ENCODE measurements at regions not wholly inside any gene's neighbourhood (a gene's known extent, or its start where the extent isn't known, plus 50 kb on each side); places are given as distances from the start of the nearest gene placed in this dataset.
A peak's percentile ranks its signal among the peaks of the same experiment; 100 is the strongest.

DNA sequence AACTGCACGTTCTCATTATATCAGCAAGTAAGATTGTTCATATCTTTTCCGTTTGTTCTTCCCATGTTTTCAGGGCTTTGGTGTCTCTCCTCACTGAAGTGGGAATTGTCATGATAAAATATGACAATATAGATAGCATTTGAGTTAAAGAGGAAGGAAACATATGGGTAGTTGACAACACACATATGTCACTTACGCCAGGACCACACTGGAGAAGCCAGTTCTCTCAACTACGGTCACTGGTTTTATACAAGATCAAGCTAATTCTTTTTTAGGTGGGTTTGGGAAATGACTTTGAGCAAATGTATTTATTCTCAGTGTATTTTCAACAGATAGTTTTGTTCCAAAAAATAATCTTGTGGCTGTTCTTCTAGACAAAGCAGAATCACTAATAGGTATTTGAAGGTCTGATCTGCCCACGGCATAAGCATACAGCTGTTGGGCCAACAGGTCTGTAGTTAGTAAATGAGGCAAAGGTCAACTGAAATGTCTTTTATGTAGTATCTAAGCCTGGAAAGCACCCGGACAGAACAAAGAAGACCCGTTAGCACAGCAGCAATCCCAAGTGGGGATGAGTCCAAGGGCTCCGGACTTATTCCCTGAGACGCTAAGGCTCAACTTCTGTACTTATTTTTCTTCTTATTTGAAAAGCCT is 433.6 kb upstream of the ZP4 start:
- no peaks in the 10 kb centered on the region for H3K27me3 ChIP-seq
- H3K9me3 ChIP-seq, result no peaks in the 10 kb centered on the region
- no peak for DNase-seq
- H3K4me3 ChIP-seq, result no peak overlapping the region
- no peak for TF ChIP-seq POLR2A (IDR thresholded peaks at IDR 0.05)
- TF ChIP-seq, protein P1, sequence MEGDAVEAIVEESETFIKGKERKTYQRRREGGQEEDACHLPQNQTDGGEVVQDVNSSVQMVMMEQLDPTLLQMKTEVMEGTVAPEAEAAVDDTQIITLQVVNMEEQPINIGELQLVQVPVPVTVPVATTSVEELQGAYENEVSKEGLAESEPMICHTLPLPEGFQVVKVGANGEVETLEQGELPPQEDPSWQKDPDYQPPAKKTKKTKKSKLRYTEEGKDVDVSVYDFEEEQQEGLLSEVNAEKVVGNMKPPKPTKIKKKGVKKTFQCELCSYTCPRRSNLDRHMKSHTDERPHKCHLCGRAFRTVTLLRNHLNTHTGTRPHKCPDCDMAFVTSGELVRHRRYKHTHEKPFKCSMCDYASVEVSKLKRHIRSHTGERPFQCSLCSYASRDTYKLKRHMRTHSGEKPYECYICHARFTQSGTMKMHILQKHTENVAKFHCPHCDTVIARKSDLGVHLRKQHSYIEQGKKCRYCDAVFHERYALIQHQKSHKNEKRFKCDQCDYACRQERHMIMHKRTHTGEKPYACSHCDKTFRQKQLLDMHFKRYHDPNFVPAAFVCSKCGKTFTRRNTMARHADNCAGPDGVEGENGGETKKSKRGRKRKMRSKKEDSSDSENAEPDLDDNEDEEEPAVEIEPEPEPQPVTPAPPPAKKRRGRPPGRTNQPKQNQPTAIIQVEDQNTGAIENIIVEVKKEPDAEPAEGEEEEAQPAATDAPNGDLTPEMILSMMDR (IDR thresholded peaks at IDR 0.05), result no peak
- H3K27ac ChIP-seq, result no peak overlapping the region
- H3K4me1 ChIP-seq, result no peaks in the 10 kb centered on the region
- H3K36me3 ChIP-seq, result no peaks in the 10 kb centered on the region

DNA sequence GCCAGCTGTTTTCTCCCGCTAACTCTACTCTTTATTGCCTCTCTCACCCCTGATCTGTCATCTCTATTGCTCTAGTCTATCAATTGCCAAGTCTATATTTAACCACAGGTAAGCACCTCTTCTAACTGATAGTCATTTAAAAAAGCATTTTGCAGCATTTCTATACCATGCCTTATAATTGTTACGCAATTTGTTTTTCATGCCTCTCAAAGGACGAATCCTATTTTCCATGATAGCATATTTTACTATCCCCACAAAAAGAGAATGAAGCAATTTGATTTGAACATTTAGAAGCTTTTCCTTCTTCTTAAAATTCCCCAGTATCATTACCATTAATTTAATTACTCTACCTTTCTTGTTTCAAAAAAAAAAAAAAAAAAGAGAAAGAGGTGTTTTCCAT is 432.8 kb upstream of the ZP4 start:
- TF ChIP-seq, protein P1 (IDR thresholded peaks at IDR 0.05), result no peak
- TF ChIP-seq POLR2A (IDR thresholded peaks at IDR 0.05), result no peak
- Histone ChIP-seq H3K4me1 (no peaks in the 10 kb centered on the region), H3K9me3 (no peaks in the 10 kb centered on the region), H3K27me3 (no peaks in the 10 kb centered on the region), H3K4me3 (no peak overlapping the region), H3K36me3 (no peaks in the 10 kb centered on the region), H3K27ac (no peak overlapping the region)
- DNase-seq, result no peak

DNA sequence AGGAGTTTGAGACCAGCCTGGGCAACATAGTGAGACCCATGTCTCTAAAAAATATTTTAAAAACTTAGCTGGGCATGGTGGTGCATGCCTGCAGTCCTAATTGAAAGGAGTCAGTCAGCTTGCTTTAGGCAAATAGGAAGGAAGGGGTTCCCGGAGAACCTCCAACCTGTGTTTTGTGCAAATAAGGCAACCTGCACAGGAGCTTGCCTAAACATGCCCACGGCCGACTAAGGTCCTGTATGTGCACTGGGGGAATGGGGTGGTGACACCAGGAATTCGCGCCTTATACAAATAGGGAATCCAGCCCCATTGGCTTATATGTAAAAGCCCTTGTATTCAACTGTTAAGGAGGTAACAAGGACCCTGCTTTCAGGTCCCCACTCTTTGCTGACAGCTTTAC is 429.2 kb upstream of the ZP4 start:
- Histone ChIP-seq H3K9me3 (no peaks in the 10 kb centered on the region), H3K4me3 (no peak overlapping the region), H3K4me1 (no peaks in the 10 kb centered on the region), H3K27me3 (no peaks in the 10 kb centered on the region), H3K27ac (no peak overlapping the region), H3K36me3 (no peaks in the 10 kb centered on the region)
- no peak for DNase-seq
- no peak for TF ChIP-seq POLR2A (IDR thresholded peaks at IDR 0.05)
- TF ChIP-seq, protein P1 (IDR thresholded peaks at IDR 0.05), result no peak

DNA sequence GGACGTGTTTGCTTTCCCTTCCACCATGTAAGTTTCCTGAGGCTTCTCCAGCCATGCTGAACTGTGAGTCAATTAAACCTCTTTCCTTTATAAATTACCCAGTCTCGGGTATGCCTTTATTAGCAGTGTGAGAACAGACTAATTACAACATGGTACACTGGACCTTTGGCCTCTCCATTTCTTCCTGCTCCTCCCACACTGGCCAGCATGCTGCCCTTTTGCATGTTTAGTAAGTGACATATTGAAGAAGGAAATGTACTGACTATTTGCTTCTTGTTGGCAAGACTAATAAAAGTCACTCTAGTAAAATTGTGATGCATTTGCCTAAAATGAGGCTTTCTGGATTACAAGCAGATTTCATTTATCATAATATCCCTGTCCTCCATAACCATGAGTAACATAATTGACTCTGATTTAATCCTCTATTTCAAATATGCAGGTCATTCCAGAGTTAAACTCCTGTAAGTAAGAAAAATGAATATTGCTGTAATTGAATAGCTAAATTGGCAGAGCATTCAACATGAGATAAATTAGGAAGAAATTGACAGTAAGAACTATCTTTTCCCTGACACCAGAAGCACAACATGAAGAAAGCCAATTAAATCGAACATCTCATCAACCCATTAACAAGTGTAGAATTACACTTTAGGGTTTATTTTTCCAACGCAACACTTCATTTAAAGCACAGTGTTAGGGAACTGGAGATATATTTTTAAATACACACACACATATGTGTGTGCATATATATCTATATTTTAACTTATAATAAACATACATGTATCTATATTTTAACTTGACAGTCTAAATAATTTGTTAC is 427.8 kb upstream of the ZP4 start:
- DNase-seq, result peak in 1 of 3 donors; percentile 72
- TF ChIP-seq, protein P1 (IDR thresholded peaks at IDR 0.05), result peak in 1 of 6 experiments; percentile 2
- no peak for TF ChIP-seq POLR2A (IDR thresholded peaks at IDR 0.05)
- no peaks in the 10 kb centered on the region for H3K9me3 ChIP-seq
- H3K27me3 ChIP-seq, result no peaks in the 10 kb centered on the region
- peak overlapping the region in 2 of 4 donors; percentile 29 to 72 for H3K27ac ChIP-seq
- H3K4me3 ChIP-seq, result no peak overlapping the region
- H3K4me1 ChIP-seq, result no peaks in the 10 kb centered on the region
- no peaks in the 10 kb centered on the region for H3K36me3 ChIP-seq

DNA sequence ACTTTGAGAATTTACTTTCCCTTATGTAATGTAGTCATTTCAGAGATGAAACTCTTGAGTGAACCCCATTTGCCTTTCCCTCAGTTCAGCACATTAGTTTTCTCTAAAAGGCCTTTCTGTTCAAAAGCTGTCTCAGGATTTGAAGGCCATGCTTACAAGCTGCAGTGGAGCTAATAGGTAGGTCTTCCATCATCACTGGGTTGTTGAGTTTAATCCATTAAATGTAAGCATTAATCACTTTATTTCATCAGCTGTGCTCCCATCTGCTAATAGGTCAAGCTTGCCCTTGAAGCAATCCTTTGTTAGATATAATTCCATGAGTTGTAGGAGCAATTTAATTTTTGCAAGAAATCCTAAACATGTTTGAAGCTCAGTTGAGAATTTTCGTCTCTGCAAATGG is 422.2 kb upstream of the ZP4 start:
- no peak overlapping the region for H3K4me3 ChIP-seq
- H3K4me1 ChIP-seq, result no peaks in the 10 kb centered on the region
- no peaks in the 10 kb centered on the region for H3K27me3 ChIP-seq
- H3K36me3 ChIP-seq, result no peaks in the 10 kb centered on the region
- TF ChIP-seq, protein P1 (IDR thresholded peaks at IDR 0.05), result no peak
- no peak for TF ChIP-seq POLR2A (IDR thresholded peaks at IDR 0.05)
- DNase-seq, result no peak
- H3K9me3 ChIP-seq, result no peaks in the 10 kb centered on the region
- H3K27ac ChIP-seq, result no peak overlapping the region
